HEK293 (cell line): ENCODE measurements at regions not wholly inside any gene's neighbourhood (a gene's known extent, or its start where the extent isn't known, plus 50 kb on each side); places are given as distances from the start of the nearest gene placed in this dataset.

Source experiments
- ATF2 ChIP-seq: fragments of 450-650 bp; formaldehyde crosslinking; IDR thresholded peaks from 2 replicates; pipeline ENCODE4 v1.5.1; 2016; ENCODE audit warnings: missing biosample characterization, missing genetic modification characterization, low read depth
- CTCF ChIP-seq: fragments of 450-650 bp; formaldehyde crosslinking; IDR thresholded peaks from 2 replicates; pipeline ENCODE4 v1.5.1; 2016; ENCODE audit warnings: missing biosample characterization, missing genetic modification characterization
- ELK4 ChIP-seq: IDR thresholded peaks from 2 replicates; pipeline ENCODE4 v1.6.1; 2011; ENCODE audit warnings: mild to moderate bottlenecking, low read depth, low read length, borderline replicate concordance
- ZFP41 ChIP-seq: fragments of 450-650 bp; formaldehyde crosslinking; IDR thresholded peaks from 2 replicates; pipeline ENCODE4 v1.5.1; 2016; ENCODE audit warnings: missing biosample characterization, missing genetic modification characterization, borderline replicate concordance
- ZNF23 ChIP-seq: fragments of 450-650 bp; formaldehyde crosslinking; IDR thresholded peaks from 2 replicates; pipeline ENCODE4 v1.5.1; 2016; ENCODE audit warnings: missing biosample characterization, missing genetic modification characterization, borderline replicate concordance
- ZNF24 ChIP-seq: fragments of 450-650 bp; formaldehyde crosslinking; IDR thresholded peaks from 2 replicates; pipeline ENCODE4 v1.5.1; 2016; ENCODE audit warnings: missing biosample characterization, missing genetic modification characterization
- ZNF311 ChIP-seq: fragments of 450-650 bp; formaldehyde crosslinking; IDR thresholded peaks from 2 replicates; pipeline ENCODE4 v1.5.1; 2017; ENCODE audit warnings: missing biosample characterization, missing genetic modification characterization, borderline replicate concordance
- ZNF423 ChIP-seq: fragments of 450-650 bp; formaldehyde crosslinking; IDR thresholded peaks from 2 replicates; pipeline ENCODE4 v1.5.1; 2016; ENCODE audit warnings: missing biosample characterization, missing genetic modification characterization
- ZNF513 ChIP-seq: fragments of 450-650 bp; IDR thresholded peaks from 2 replicates; pipeline ENCODE4 v1.5.1; 2018; ENCODE audit warnings: missing biosample characterization, missing genetic modification characterization
- ZNF549 ChIP-seq: fragments of 450-650 bp; IDR thresholded peaks from 2 replicates; pipeline ENCODE4 v1.5.1; 2018; ENCODE audit warnings: missing biosample characterization, missing genetic modification characterization, mild to moderate bottlenecking, inconsistent platforms, moderate library complexity
- ZNF830 ChIP-seq: fragments of 450-650 bp; IDR thresholded peaks from 2 replicates; pipeline ENCODE4 v1.5.0; 2018; ENCODE audit warnings: missing biosample characterization, missing genetic modification characterization, low read depth, mild to moderate bottlenecking, moderate library complexity

- no peak for TF ChIP-seq CTCF (tag by site-specific recombination)
- no peak for TF ChIP-seq ZNF549 (tag by site-specific recombination)
- TF ChIP-seq ZNF23 (tag by site-specific recombination) = no peak
- no peak for TF ChIP-seq ZNF830 (tag by site-specific recombination)
- no peak for TF ChIP-seq ATF2 (tag by site-specific recombination)
- TF ChIP-seq ZNF423 (tag by site-specific recombination) = no peak
- no peak for TF ChIP-seq ZNF311 (tag by site-specific recombination)
- no peak for TF ChIP-seq ZNF24 (tag by site-specific recombination)
- no peak for TF ChIP-seq ELK4
- no peak for TF ChIP-seq ZFP41 (tag by site-specific recombination)
- no peak for TF ChIP-seq ZNF513 (tag by site-specific recombination)
These were observed 112.2 kb upstream of the SYNCRIP start for GRCh38 chr6:85754894-85755293.
